VCaP (cell line): ENCODE measurements at regions not wholly inside any gene's neighbourhood (a gene's known extent, or its start where the extent isn't known, plus 50 kb on each side); places are given as distances from the start of the nearest gene placed in this dataset.
"Not testable (repeated sequence)": the region's sequence is repeated elsewhere in the genome, so short reads cannot be mapped to it uniquely, and the experiment has no call there.

Experiments used
- H3K27ac ChIP-seq: fragments of 450-650 bp; 2 replicates; pipeline ENCODE4 v1.5.1; 2017
- CTCF ChIP-seq: fragments of 450-650 bp; conservative IDR thresholded peaks from 2 replicates; pipeline ENCODE4 v1.5.1; 2017; ENCODE audit warnings: mild to moderate bottlenecking, moderate library complexity

GRCh38 chr16:33992513-33993177 lies 533.2 kb downstream of the TP53TG3F start:
- H3K27ac ChIP-seq = not testable (repeated sequence)

GRCh38 chr16:33994207-33994606 lies 534.8 kb downstream of the TP53TG3F start:
- not testable (repeated sequence) for H3K27ac ChIP-seq

- H3K27ac ChIP-seq = not testable (repeated sequence)
These were observed 536.5 kb downstream of the TP53TG3F start for GRCh38 chr16:33995821-33996372.

GRCh38 chr16:34001184-34001583 lies 541.8 kb downstream of the TP53TG3F start:
- H3K27ac ChIP-seq = not testable (repeated sequence)

GRCh38 chr16:34001961-34002360 lies 542.5 kb downstream of the TP53TG3F start:
- not testable (repeated sequence) for H3K27ac ChIP-seq

- H3K27ac ChIP-seq = not testable (repeated sequence)
These were observed 555.7 kb downstream of the TP53TG3F start for GRCh38 chr16:34014841-34015820.

GRCh38 chr16:34018277-34018676 lies 558.9 kb downstream of the TP53TG3F start:
- not testable (repeated sequence) for H3K27ac ChIP-seq

- H3K27ac ChIP-seq = no peak overlapping the region
These were observed 591.4 kb downstream of the TP53TG3F start for GRCh38 chr16:34050787-34051320.

GRCh38 chr16:34054137-34054536 lies 594.7 kb downstream of the TP53TG3F start:
- no peak for TF ChIP-seq CTCF
- no peak overlapping the region for H3K27ac ChIP-seq

More at GRCh38 chr16:34050787-34051320, 591.4 kb downstream of the TP53TG3F start:
- no peak for TF ChIP-seq CTCF

- no peak for TF ChIP-seq CTCF
- H3K27ac ChIP-seq = no peak overlapping the region
These were observed 595.6 kb downstream of the TP53TG3F start for GRCh38 chr16:34054969-34055368.

- H3K27ac ChIP-seq = not testable (repeated sequence)
These were observed 603.3 kb downstream of the TP53TG3F start for GRCh38 chr16:34062620-34063253.

- H3K27ac ChIP-seq = not testable (repeated sequence)
These were observed 604.2 kb downstream of the TP53TG3F start for GRCh38 chr16:34063498-34064157.

GRCh38 chr16:34064602-34065001 lies 605.2 kb downstream of the TP53TG3F start:
- not testable (repeated sequence) for H3K27ac ChIP-seq

GRCh38 chr16:34069731-34070130 lies 610.3 kb downstream of the TP53TG3F start:
- not testable (repeated sequence) for H3K27ac ChIP-seq
